ENCODE measurements at regions not wholly inside any gene's neighbourhood (a gene's known extent, or its start where the extent isn't known, plus 50 kb on each side); places are given as distances from the start of the nearest gene placed in this dataset.

GRCh38 chr2:5315041-5315440 lies 377.1 kb upstream of the SOX11 start:
- no peak overlapping the region for H3K4me2 ChIP-seq (ENCODE audit: low read depth, low read length)
- FAIRE-seq, result no peak
- no peaks in the 10 kb centered on the region for H3K4me1 ChIP-seq (ENCODE audit: insufficient read depth, low read length)
- ChIA-PET POLR2A (no interaction called here), CTCF (ENCODE audit: low intra/inter-chr PET ratio, low total read pairs) (no interaction called here)
- H3K79me2 ChIP-seq (ENCODE audit: insufficient read depth, low read length), result no peaks in the 10 kb centered on the region
- in situ Hi-C loops (cut with HindIII; ENCODE audit: extremely low pct_ligation_motif_present, low pct_unique_long_range_greater_than_20kb), result no loop called here
- H3K27me3 ChIP-seq (ENCODE audit: control insufficient read depth in 1 of 2, insufficient read depth in 2 of 2, low read length in 2 of 2), result no peaks in the 10 kb centered on the region
- no peak for ATAC-seq
- no peaks in the 10 kb centered on the region for H4K20me1 ChIP-seq (ENCODE audit: insufficient read depth, low read length)
- intact Hi-C loops (cut with micrococcal nuclease; ENCODE audit: unreplicated experiment), result no loop called here
- H3K36me3 ChIP-seq (replicated peaks in 1 of 2; ENCODE audit: control insufficient read depth in 1 of 2, insufficient read depth in 2 of 2, low read length in 2 of 2), result no peaks in the 10 kb centered on the region
- TF ChIP-seq GABPB1 (CRISPR knock-in tag; IDR thresholded peaks at IDR 0.05) (no peak), AHR (CRISPR knock-in tag; IDR thresholded peaks at IDR 0.05) (no peak), NFYC (CRISPR knock-in tag; IDR thresholded peaks at IDR 0.05) (no peak), PHF20 (CRISPR knock-in tag; IDR thresholded peaks at IDR 0.05) (no peak), TBX2 (CRISPR knock-in tag; IDR thresholded peaks at IDR 0.05; ENCODE audit: borderline replicate concordance) (no peak), ISL2 (CRISPR knock-in tag; IDR thresholded peaks at IDR 0.05) (no peak), ARID3A (IDR thresholded peaks at IDR 0.05; ENCODE audit: low read depth, low read length) (no peak), PHF21A (CRISPR knock-in tag; IDR thresholded peaks at IDR 0.05) (no peak)
- no peak overlapping the region for H3K4me3 ChIP-seq (replicated peaks in 1 of 3; ENCODE audit: insufficient read depth in 1 of 3, low read depth in 2 of 3, low read length in 3 of 3)
- H2AFZ ChIP-seq (ENCODE audit: low read length), result no peak overlapping the region
- no peak for DNase-seq (ENCODE audit: low spot score)
- H3K27ac ChIP-seq (ENCODE audit: extremely low read length, insufficient read depth, low read length), result no peak overlapping the region
- no TSS peak for BruUV-seq (replicated peaks)
- H3K9me3 ChIP-seq (ENCODE audit: low read length), result peaks cover 89% of the 10 kb centered on the region
- WGBS (ENCODE audit: low lambda C conversion rate), result 0% methylated on average over 2 of the region's 2 CpGs
- no peak overlapping the region for H3K9ac ChIP-seq (ENCODE audit: insufficient read depth, low read depth, low read length)

- POLR2A ChIA-PET, result no interaction called here
- no peak for ATAC-seq
These were observed 376.7 kb upstream of the SOX11 start for GRCh38 chr2:5315512-5315911.

More at GRCh38 chr2:5315512-5315911, 376.7 kb upstream of the SOX11 start:
- no peak for TF ChIP-seq WIZ (CRISPR knock-in tag; IDR thresholded peaks at IDR 0.05)
- no peak for TF ChIP-seq ZFP90 (CRISPR knock-in tag; IDR thresholded peaks at IDR 0.05; ENCODE audit: borderline replicate concordance)
- Histone ChIP-seq H3K79me2 (ENCODE audit: insufficient read depth, low read length) (no peaks in the 10 kb centered on the region), H3K4me3 (replicated peaks in 1 of 3; ENCODE audit: insufficient read depth in 1 of 3, low read depth in 2 of 3, low read length in 3 of 3) (no peak overlapping the region), H3K4me1 (ENCODE audit: insufficient read depth, low read length) (no peaks in the 10 kb centered on the region), H2AFZ (ENCODE audit: low read length) (no peak overlapping the region), H3K36me3 (replicated peaks in 1 of 2; ENCODE audit: control insufficient read depth in 1 of 2, insufficient read depth in 2 of 2, low read length in 2 of 2) (no peaks in the 10 kb centered on the region), H4K20me1 (ENCODE audit: insufficient read depth, low read length) (no peaks in the 10 kb centered on the region), H3K9me3 (ENCODE audit: low read length) (peaks cover 87% of the 10 kb centered on the region), H3K4me2 (ENCODE audit: low read depth, low read length) (no peak overlapping the region), H3K27me3 (ENCODE audit: control insufficient read depth in 1 of 2, insufficient read depth in 2 of 2, low read length in 2 of 2) (no peaks in the 10 kb centered on the region), H3K9ac (ENCODE audit: insufficient read depth, low read depth, low read length) (no peak overlapping the region), H3K27ac (ENCODE audit: extremely low read length, insufficient read depth, low read length) (no peak overlapping the region)
- DNase-seq (ENCODE audit: low spot score) (no peak), FAIRE-seq (no peak)
- no TSS peak for BruUV-seq (replicated peaks)
- intact Hi-C loops (cut with micrococcal nuclease; ENCODE audit: unreplicated experiment) (no loop called here), in situ Hi-C loops (cut with HindIII; ENCODE audit: extremely low pct_ligation_motif_present, low pct_unique_long_range_greater_than_20kb) (no loop called here)
- WGBS (ENCODE audit: low lambda C conversion rate), result 0% methylated on average over 2 of the region's 4 CpGs
- CTCF ChIA-PET (ENCODE audit: low intra/inter-chr PET ratio, low total read pairs), result no interaction called here
